ENCODE measurements at regions not wholly inside any gene's neighbourhood (a gene's known extent, or its start where the extent isn't known, plus 50 kb on each side); places are given as distances from the start of the nearest gene placed in this dataset.

- no peak for DNase-seq (ENCODE audit: low spot score)
- TF ChIP-seq CTCF (IDR thresholded peaks at IDR 0.05; ENCODE audit: extremely low read depth, missing control alignments) = no peak
Observed at GRCh38 chr5:162473041-162473714, 405.6 kb downstream of the GABRG2 start.

GRCh38 chr5:162474239-162474638 lies 406.7 kb downstream of the GABRG2 start:
- TF ChIP-seq CTCF (IDR thresholded peaks at IDR 0.05; ENCODE audit: extremely low read depth, missing control alignments) = no peak
- no peak for DNase-seq (ENCODE audit: low spot score)

- no peak for TF ChIP-seq CTCF (IDR thresholded peaks at IDR 0.05; ENCODE audit: extremely low read depth, missing control alignments)
- DNase-seq (ENCODE audit: low spot score) = no peak
Observed at GRCh38 chr5:162484095-162484494, 416.5 kb downstream of the GABRG2 start.

- DNase-seq (ENCODE audit: low spot score) = no peak
- no peak for TF ChIP-seq CTCF (IDR thresholded peaks at IDR 0.05; ENCODE audit: extremely low read depth, missing control alignments)
Observed at GRCh38 chr5:162484986-162485385, 417.4 kb downstream of the GABRG2 start.

- TF ChIP-seq CTCF (IDR thresholded peaks at IDR 0.05; ENCODE audit: extremely low read depth, missing control alignments) = no peak
- DNase-seq (ENCODE audit: low spot score) = no peak
Observed at GRCh38 chr5:162485666-162486292, 418.2 kb downstream of the GABRG2 start.

GRCh38 chr5:162487528-162488525 lies 420.3 kb downstream of the GABRG2 start:
- TF ChIP-seq CTCF (IDR thresholded peaks at IDR 0.05; ENCODE audit: extremely low read depth, missing control alignments) = no peak
- DNase-seq (ENCODE audit: low spot score) = no peak
